GM12875 (cell line): ENCODE measurements at regions not wholly inside any gene's neighbourhood (a gene's known extent, or its start where the extent isn't known, plus 50 kb on each side); places are given as distances from the start of the nearest gene placed in this dataset.

Source experiments
- H3K4me3 ChIP-seq: one replicate; pipeline ENCODE4 v1.5.1; 2011; ENCODE audit warnings: low read depth, low read length, control low read depth
- CTCF ChIP-seq: IDR thresholded peaks from 2 replicates; pipeline ENCODE4 v1.5.1; 2011; ENCODE audit warnings: low read depth, mild to moderate bottlenecking, control low read depth, inconsistent platforms, low read length, moderate library complexity, borderline replicate concordance; ENCODE audit not compliant: insufficient read depth

- no peak for TF ChIP-seq CTCF
- H3K4me3 ChIP-seq = no peak overlapping the region
Observed at GRCh38 chr12:4135919-4136605, 137.5 kb upstream of the CCND2 start.

- H3K4me3 ChIP-seq = no peak overlapping the region
- TF ChIP-seq CTCF = no peak
Observed at GRCh38 chr12:4134448-4135263, 138.9 kb upstream of the CCND2 start.

GRCh38 chr12:4133636-4134447 lies 139.7 kb upstream of the CCND2 start:
- no peak for TF ChIP-seq CTCF
- H3K4me3 ChIP-seq = no peak overlapping the region

GRCh38 chr12:4133029-4133428 lies 140.5 kb upstream of the CCND2 start:
- no peak for TF ChIP-seq CTCF

GRCh38 chr12:4121506-4122020 lies 152.0 kb upstream of the CCND2 start:
- TF ChIP-seq CTCF = no peak
- no peak overlapping the region for H3K4me3 ChIP-seq

More at GRCh38 chr12:4133029-4133428, 140.5 kb upstream of the CCND2 start:
- H3K4me3 ChIP-seq = no peak overlapping the region

GRCh38 chr12:4120316-4120917 lies 153.1 kb upstream of the CCND2 start:
- no peak overlapping the region for H3K4me3 ChIP-seq
- TF ChIP-seq CTCF = no peak
